NOMO-1 treated with dmso at 0.1 percent for 144 hours (cell line): ENCODE measurements at regions not wholly inside any gene's neighbourhood (a gene's known extent, or its start where the extent isn't known, plus 50 kb on each side); places are given as distances from the start of the nearest gene placed in this dataset.
A peak's percentile ranks its signal among the peaks of the same experiment; 100 is the strongest.

Source experiments
- DNase-seq: peaks from one replicate; lab custom pipeline; 2025; ENCODE audit not compliant: unreplicated experiment; lab: John Stamatoyannopoulos, UW

- DNase-seq = no peak
Observed at GRCh38 chr2:64850642-64851041, 138.6 kb upstream of the SLC1A4 start.

- DNase-seq = peak; percentile 94
Observed at GRCh38 chr2:64852771-64853241, 136.4 kb upstream of the SLC1A4 start.

GRCh38 chr2:64853306-64853705, 135.9 kb upstream of the SLC1A4 start:
- DNase-seq = no peak

GRCh38 chr2:64853894-64854293, 135.3 kb upstream of the SLC1A4 start:
- no peak for DNase-seq

- DNase-seq = no peak
Observed at GRCh38 chr2:64854773-64855237, 134.4 kb upstream of the SLC1A4 start.

GRCh38 chr2:64857581-64858471, 131.4 kb upstream of the SLC1A4 start:
- DNase-seq = no peak

GRCh38 chr2:64858541-64859311, 130.5 kb upstream of the SLC1A4 start:
- no peak for DNase-seq

GRCh38 chr2:64859312-64860212, 129.6 kb upstream of the SLC1A4 start:
- DNase-seq = peak; percentile 52

- peak; percentile 39 for DNase-seq
Observed at GRCh38 chr2:64860276-64860885, 128.8 kb upstream of the SLC1A4 start.

- no peak for DNase-seq
Observed at GRCh38 chr2:64860936-64861335, 128.3 kb upstream of the SLC1A4 start.

- no peak for DNase-seq
Observed at GRCh38 chr2:64861452-64862397, 127.5 kb upstream of the SLC1A4 start.

- no peak for DNase-seq
Observed at GRCh38 chr2:64862623-64863022, 126.6 kb upstream of the SLC1A4 start.

GRCh38 chr2:64863097-64863820, 125.9 kb upstream of the SLC1A4 start:
- DNase-seq = peak; percentile 31

- no peak for DNase-seq
Observed at GRCh38 chr2:64865073-64865830, 123.9 kb upstream of the SLC1A4 start.

- DNase-seq = no peak
Observed at GRCh38 chr2:64865831-64866345, 123.3 kb upstream of the SLC1A4 start.

GRCh38 chr2:64866797-64867196, 122.4 kb upstream of the SLC1A4 start:
- DNase-seq = no peak

- DNase-seq = no peak
Observed at GRCh38 chr2:64867253-64867996, 121.8 kb upstream of the SLC1A4 start.
